ENCODE measurements at regions not wholly inside any gene's neighbourhood (a gene's known extent, or its start where the extent isn't known, plus 50 kb on each side); places are given as distances from the start of the nearest gene placed in this dataset.

Small RNA genes lying in the stretch of these regions (small RNA-seq; reads per million reads assigned to genes)
- gene RNA5SP234 (0 reads per million in 4 donors), gene RNU6-849P (0 reads per million in 4 donors)
